Liver (tissue), 3 donors: ENCODE measurements at regions not wholly inside any gene's neighbourhood (a gene's known extent, or its start where the extent isn't known, plus 50 kb on each side); places are given as distances from the start of the nearest gene placed in this dataset.

Source experiments
- CTCF ChIP-seq: fragments of 150-350 bp; IDR thresholded peaks from 2 replicates; pipeline ENCODE4 v1.5.1; 2017; ENCODE audit warnings: improper control_type of control experiment, low read depth, low read length; ENCODE audit not compliant: missing input control
- JUND ChIP-seq, 2 donors: IDR thresholded peaks; 2 replicates each; pipeline ENCODE4 v1.6.1; 2016; ENCODE audit warnings: antibody characterized with exemption in 2 of 2
- RAD21 ChIP-seq, 2 donors: IDR thresholded peaks; 2 replicates each; pipeline ENCODE4 v1.6.1; 2016; ENCODE audit warnings: antibody characterized with exemption in 2 of 2, mild to moderate bottlenecking in 2 of 2
- REST ChIP-seq: IDR thresholded peaks from 2 replicates; pipeline ENCODE4 v1.6.1; 2016; ENCODE audit warnings: antibody characterized with exemption, mild to moderate bottlenecking
- RXRA ChIP-seq, 2 donors: IDR thresholded peaks; 2 replicates each; pipeline ENCODE4 v1.6.1; 2017 to 2018; ENCODE audit warnings: antibody characterized with exemption in 2 of 2, mild to moderate bottlenecking in 1 of 2
- donor health status: healthy.
- donor health status: healthy.

- TF ChIP-seq REST = no peak
- no peak for TF ChIP-seq CTCF
- TF ChIP-seq JUND (IDR thresholded peaks at IDR 0.05) = no peak
- no peak for TF ChIP-seq RXRA (IDR thresholded peaks at IDR 0.05)
- no peak for TF ChIP-seq RAD21 (IDR thresholded peaks at IDR 0.05)
These were observed 415.0 kb upstream of the AMELY start for GRCh38 chrY:7326296-7327246.
